ENCODE measurements at regions not wholly inside any gene's neighbourhood (a gene's known extent, or its start where the extent isn't known, plus 50 kb on each side); places are given as distances from the start of the nearest gene placed in this dataset.

GRCh38 chr14:82420871-82421270, 887.2 kb upstream of the SEL1L start:
- Histone ChIP-seq H3K27me3 (ENCODE audit: insufficient read depth, low read depth) (no peaks in the 10 kb centered on the region), H2AFZ (ENCODE audit: low read depth) (no peak overlapping the region), H3K4me3 (IDR thresholded peaks at IDR 0.05; ENCODE audit: insufficient read depth, low read depth, low read length) (no peak overlapping the region), H3K79me2 (ENCODE audit: insufficient read depth, low read depth) (no peaks in the 10 kb centered on the region), H4K20me1 (ENCODE audit: insufficient read depth) (no peaks in the 10 kb centered on the region), H3K9ac (no peak overlapping the region), H3K36me3 (ENCODE audit: insufficient read depth) (no peaks in the 10 kb centered on the region), H3K27ac (no peak overlapping the region), H3K4me1 (ENCODE audit: low read depth, poor library complexity, severe bottlenecking) (no peaks in the 10 kb centered on the region), H3K4me2 (no peak overlapping the region)
- TF ChIP-seq, protein P1, sequence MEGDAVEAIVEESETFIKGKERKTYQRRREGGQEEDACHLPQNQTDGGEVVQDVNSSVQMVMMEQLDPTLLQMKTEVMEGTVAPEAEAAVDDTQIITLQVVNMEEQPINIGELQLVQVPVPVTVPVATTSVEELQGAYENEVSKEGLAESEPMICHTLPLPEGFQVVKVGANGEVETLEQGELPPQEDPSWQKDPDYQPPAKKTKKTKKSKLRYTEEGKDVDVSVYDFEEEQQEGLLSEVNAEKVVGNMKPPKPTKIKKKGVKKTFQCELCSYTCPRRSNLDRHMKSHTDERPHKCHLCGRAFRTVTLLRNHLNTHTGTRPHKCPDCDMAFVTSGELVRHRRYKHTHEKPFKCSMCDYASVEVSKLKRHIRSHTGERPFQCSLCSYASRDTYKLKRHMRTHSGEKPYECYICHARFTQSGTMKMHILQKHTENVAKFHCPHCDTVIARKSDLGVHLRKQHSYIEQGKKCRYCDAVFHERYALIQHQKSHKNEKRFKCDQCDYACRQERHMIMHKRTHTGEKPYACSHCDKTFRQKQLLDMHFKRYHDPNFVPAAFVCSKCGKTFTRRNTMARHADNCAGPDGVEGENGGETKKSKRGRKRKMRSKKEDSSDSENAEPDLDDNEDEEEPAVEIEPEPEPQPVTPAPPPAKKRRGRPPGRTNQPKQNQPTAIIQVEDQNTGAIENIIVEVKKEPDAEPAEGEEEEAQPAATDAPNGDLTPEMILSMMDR (conservative IDR thresholded peaks at IDR 0.05; ENCODE audit: low read depth, low read length) = no peak

DNA sequence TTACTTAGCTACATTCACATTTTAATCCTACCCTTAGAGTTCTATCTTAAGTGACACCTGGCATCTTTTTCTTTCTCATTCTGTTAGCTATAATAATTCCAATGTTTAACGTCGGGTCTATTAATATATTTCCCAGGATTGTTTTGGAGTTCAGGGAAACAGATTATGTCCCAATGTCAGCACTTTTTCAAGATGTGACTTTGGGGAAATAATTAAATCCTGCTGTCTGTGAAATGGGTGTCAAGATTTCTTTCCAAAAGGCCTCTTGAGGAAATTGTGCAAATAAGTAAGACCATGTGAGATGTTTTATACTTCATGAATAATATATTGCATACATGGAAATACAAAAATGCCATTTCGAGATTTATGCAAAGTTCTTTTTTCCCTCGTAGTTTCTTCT, 887.6 kb upstream of the SEL1L start:
- H3K36me3 ChIP-seq (ENCODE audit: insufficient read depth) = no peaks in the 10 kb centered on the region
- no peaks in the 10 kb centered on the region for H3K79me2 ChIP-seq (ENCODE audit: insufficient read depth, low read depth)
- no peak overlapping the region for H2AFZ ChIP-seq (ENCODE audit: low read depth)
- no peak overlapping the region for H3K4me3 ChIP-seq (IDR thresholded peaks at IDR 0.05; ENCODE audit: insufficient read depth, low read depth, low read length)
- H3K4me1 ChIP-seq (ENCODE audit: low read depth, poor library complexity, severe bottlenecking) = no peaks in the 10 kb centered on the region
- no peak overlapping the region for H3K4me2 ChIP-seq
- no peak overlapping the region for H3K27ac ChIP-seq
- no peaks in the 10 kb centered on the region for H3K27me3 ChIP-seq (ENCODE audit: insufficient read depth, low read depth)
- TF ChIP-seq, protein P1 (conservative IDR thresholded peaks at IDR 0.05; ENCODE audit: low read depth, low read length) = no peak
- H3K9ac ChIP-seq = no peak overlapping the region
- no peaks in the 10 kb centered on the region for H4K20me1 ChIP-seq (ENCODE audit: insufficient read depth)

GRCh38 chr14:82422230-82422629, 888.6 kb upstream of the SEL1L start:
- no peaks in the 10 kb centered on the region for H4K20me1 ChIP-seq (ENCODE audit: insufficient read depth)
- H3K79me2 ChIP-seq (ENCODE audit: insufficient read depth, low read depth) = no peaks in the 10 kb centered on the region
- H2AFZ ChIP-seq (ENCODE audit: low read depth) = no peak overlapping the region
- H3K9ac ChIP-seq = no peak overlapping the region
- no peaks in the 10 kb centered on the region for H3K36me3 ChIP-seq (ENCODE audit: insufficient read depth)
- no peaks in the 10 kb centered on the region for H3K4me1 ChIP-seq (ENCODE audit: low read depth, poor library complexity, severe bottlenecking)
- TF ChIP-seq, protein P1 (conservative IDR thresholded peaks at IDR 0.05; ENCODE audit: low read depth, low read length) = no peak
- H3K27ac ChIP-seq = no peak overlapping the region
- H3K4me2 ChIP-seq = no peak overlapping the region
- H3K27me3 ChIP-seq (ENCODE audit: insufficient read depth, low read depth) = no peaks in the 10 kb centered on the region
- no peak overlapping the region for H3K4me3 ChIP-seq (IDR thresholded peaks at IDR 0.05; ENCODE audit: insufficient read depth, low read depth, low read length)

- Histone ChIP-seq H4K20me1 (ENCODE audit: insufficient read depth) (no peaks in the 10 kb centered on the region), H3K4me2 (no peak overlapping the region), H3K4me3 (IDR thresholded peaks at IDR 0.05; ENCODE audit: insufficient read depth, low read depth, low read length) (no peak overlapping the region), H2AFZ (ENCODE audit: low read depth) (no peak overlapping the region), H3K27me3 (ENCODE audit: insufficient read depth, low read depth) (no peaks in the 10 kb centered on the region), H3K36me3 (ENCODE audit: insufficient read depth) (no peaks in the 10 kb centered on the region), H3K4me1 (ENCODE audit: low read depth, poor library complexity, severe bottlenecking) (no peaks in the 10 kb centered on the region), H3K27ac (no peak overlapping the region), H3K79me2 (ENCODE audit: insufficient read depth, low read depth) (no peaks in the 10 kb centered on the region), H3K9ac (no peak overlapping the region)
- TF ChIP-seq, protein P1 (conservative IDR thresholded peaks at IDR 0.05; ENCODE audit: low read depth, low read length) = no peak
Observed at GRCh38 chr14:82425261-82425660, 891.6 kb upstream of the SEL1L start.
